A673 (cell line): ENCODE measurements at regions not wholly inside any gene's neighbourhood (a gene's known extent, or its start where the extent isn't known, plus 50 kb on each side); places are given as distances from the start of the nearest gene placed in this dataset.

Source experiments
- CTCF ChIP-seq: fragments of 300-800, 200-600 bp; sonication (generic); conservative IDR thresholded peaks from 2 replicates; pipeline ENCODE4 v1.5.1; 2017; ENCODE audit warnings: low read depth, mild to moderate bottlenecking, antibody characterized with exemption, low read length, moderate library complexity, mixed read lengths
- EZH2 ChIP-seq: fragments of 200-600 bp; sonication (generic); IDR thresholded peaks from 2 replicates; pipeline ENCODE4 v1.6.1; 2017; ENCODE audit warnings: borderline replicate concordance, low read depth, mild to moderate bottlenecking, mixed read lengths, antibody characterized with exemption, low read length; ENCODE audit not compliant: poor library complexity, severe bottlenecking

- TF ChIP-seq CTCF, result no peak
- TF ChIP-seq EZH2, result no peak
Observed at GRCh38 chr7:89780291-89780690, 374.0 kb upstream of the STEAP1 start.
